Liver (tissue), 8 donors: ENCODE measurements at regions not wholly inside any gene's neighbourhood (a gene's known extent, or its start where the extent isn't known, plus 50 kb on each side); places are given as distances from the start of the nearest gene placed in this dataset.

ENCODE experiments used
- DNase-seq: peaks from one replicate; pipeline ENCODE4 v3.0.0-alpha.2; 2017; ENCODE audit warnings: low spot score
- H3K27ac ChIP-seq, 2 donors: one replicate each; pipeline ENCODE4 v1.7.0; 2013; ENCODE audit warnings: inconsistent platforms in 2 of 2, low read length in 2 of 2, control low read depth in 1 of 2, low read depth in 1 of 2, mild to moderate bottlenecking in 1 of 2
- H3K27me3 ChIP-seq, 4 donors: one replicate each; pipeline versions ENCODE4 v1.6.1 to v1.7.0; 2013; ENCODE audit warnings: low read length in 3 of 4, inconsistent platforms in 1 of 4, mild to moderate bottlenecking in 1 of 4, moderate library complexity in 1 of 4; ENCODE audit not compliant: control insufficient read depth in 4 of 4, insufficient read depth in 4 of 4
- H3K36me3 ChIP-seq, 4 donors: one replicate each; pipeline versions ENCODE4 v1.6.1 to v1.7.0; 2013; ENCODE audit warnings: low read length in 3 of 4, mild to moderate bottlenecking in 3 of 4, low read depth in 1 of 4, moderate library complexity in 1 of 4; ENCODE audit not compliant: control insufficient read depth in 4 of 4, insufficient read depth in 3 of 4
- H3K4me1 ChIP-seq, 4 donors: one replicate each; pipeline versions ENCODE4 v1.6.1 to v1.7.0; 2013; ENCODE audit warnings: low read length in 3 of 4, mild to moderate bottlenecking in 3 of 4, moderate library complexity in 1 of 4; ENCODE audit not compliant: control insufficient read depth in 4 of 4, insufficient read depth in 4 of 4
- H3K4me3 ChIP-seq, 3 donors: one replicate each; pipeline versions ENCODE4 v1.6.1 to v1.7.0; 2013; ENCODE audit warnings: low read length in 3 of 3, control low read depth in 1 of 3, low read depth in 1 of 3, mild to moderate bottlenecking in 1 of 3
- H3K9ac ChIP-seq, 2 donors: one replicate each; pipeline ENCODE4 v1.7.0; 2013; ENCODE audit warnings: low read length in 2 of 2, mild to moderate bottlenecking in 2 of 2, moderate library complexity in 2 of 2, control low read depth in 1 of 2, low read depth in 1 of 2
- H3K9me3 ChIP-seq, 4 donors: one replicate each; pipeline versions ENCODE4 v1.6.1 to v1.7.0; 2013; ENCODE audit warnings: low read length in 3 of 4; ENCODE audit not compliant: control insufficient read depth in 4 of 4
- ATF3 ChIP-seq: IDR thresholded peaks from 2 replicates; pipeline ENCODE4 v1.6.1; 2016; ENCODE audit warnings: antibody characterized with exemption
- CTCF ChIP-seq: fragments of 150-350 bp; IDR thresholded peaks from 2 replicates; pipeline ENCODE4 v1.5.1; 2017; ENCODE audit warnings: improper control_type of control experiment, low read depth, low read length; ENCODE audit not compliant: missing input control
- EGR1 ChIP-seq, 2 donors: IDR thresholded peaks; 2 replicates each; pipeline ENCODE4 v1.6.1; 2016 to 2018; ENCODE audit warnings: antibody characterized with exemption in 2 of 2, low read depth in 2 of 2
- FOXA1 ChIP-seq: IDR thresholded peaks from 2 replicates; pipeline ENCODE4 v1.6.1; 2016; ENCODE audit warnings: antibody characterized with exemption
- FOXA2 ChIP-seq: IDR thresholded peaks from 2 replicates; pipeline ENCODE4 v1.6.1; 2016; ENCODE audit warnings: antibody characterized with exemption
- GABPA ChIP-seq, 2 donors: IDR thresholded peaks in 1 of 2; conservative IDR thresholded peaks in 1 of 2; 2 replicates each; pipeline ENCODE4 v1.6.1; 2016; ENCODE audit warnings: antibody characterized with exemption in 2 of 2, mild to moderate bottlenecking in 1 of 2, moderate library complexity in 1 of 2
- HNF4A ChIP-seq, 2 donors: conservative IDR thresholded peaks; 2 replicates each; pipeline ENCODE4 v1.6.1; 2016; ENCODE audit warnings: antibody characterized with exemption in 2 of 2, mild to moderate bottlenecking in 2 of 2
- HNF4G ChIP-seq: IDR thresholded peaks from 2 replicates; pipeline ENCODE4 v1.6.1; 2016; ENCODE audit warnings: antibody characterized with exemption
- JUND ChIP-seq, 2 donors: IDR thresholded peaks; 2 replicates each; pipeline ENCODE4 v1.6.1; 2016; ENCODE audit warnings: antibody characterized with exemption in 2 of 2
- MAX ChIP-seq: IDR thresholded peaks from 2 replicates; pipeline ENCODE4 v1.6.1; 2016; ENCODE audit warnings: antibody characterized with exemption
- NR2F2 ChIP-seq: IDR thresholded peaks from 2 replicates; pipeline ENCODE4 v1.6.1; 2016; ENCODE audit warnings: antibody characterized with exemption
- RAD21 ChIP-seq, 2 donors: IDR thresholded peaks; 2 replicates each; pipeline ENCODE4 v1.6.1; 2016; ENCODE audit warnings: antibody characterized with exemption in 2 of 2, mild to moderate bottlenecking in 2 of 2
- REST ChIP-seq: IDR thresholded peaks from 2 replicates; pipeline ENCODE4 v1.6.1; 2016; ENCODE audit warnings: antibody characterized with exemption, mild to moderate bottlenecking
- RXRA ChIP-seq, 2 donors: IDR thresholded peaks; 2 replicates each; pipeline ENCODE4 v1.6.1; 2017 to 2018; ENCODE audit warnings: antibody characterized with exemption in 2 of 2, mild to moderate bottlenecking in 1 of 2
- SP1 ChIP-seq: IDR thresholded peaks from 2 replicates; pipeline ENCODE4 v1.6.1; 2018; ENCODE audit warnings: antibody characterized with exemption, mild to moderate bottlenecking
- TAF1 ChIP-seq: conservative IDR thresholded peaks from 2 replicates; pipeline ENCODE4 v1.6.1; 2016; ENCODE audit warnings: antibody characterized with exemption, mild to moderate bottlenecking
- YY1 ChIP-seq: IDR thresholded peaks from 2 replicates; pipeline ENCODE4 v1.6.1; 2016; ENCODE audit warnings: antibody characterized with exemption, mild to moderate bottlenecking
- ZBTB33 ChIP-seq: IDR thresholded peaks from 2 replicates; pipeline ENCODE4 v1.6.1; 2016; ENCODE audit warnings: antibody characterized with exemption
- WGBS: extraction: QIAGEN DNeasy Blood & Tissue Kit; methylation state at CpG from one replicate; pipeline ENCODE4 v1.1.7; 2013; 5-methylcytosine and 5-hydroxymethylcytosine counted together
- donor health status: healthy.
- donor health status: healthy.
- donor health status: healthy.
- donor health status: healthy.
- donor health status: healthy.

GRCh38 chr5:44011518-44011917 lies 377.7 kb downstream of the FGF10 start:
- H3K4me1 ChIP-seq: no peaks in the 10 kb centered on the region
- no peak overlapping the region for H3K9ac ChIP-seq
- no peaks in the 10 kb centered on the region for H3K27me3 ChIP-seq
- no peak for DNase-seq
- TF ChIP-seq HNF4G (no peak), SP1 (no peak), RAD21 (IDR thresholded peaks at IDR 0.05) (no peak), ZBTB33 (no peak), EGR1 (IDR thresholded peaks at IDR 0.05; ENCODE audit: low read depth in 2 of 2) (no peak), CTCF (no peak), FOXA2 (no peak), JUND (IDR thresholded peaks at IDR 0.05) (no peak), NR2F2 (no peak), YY1 (no peak), FOXA1 (no peak), RXRA (IDR thresholded peaks at IDR 0.05) (no peak), GABPA (IDR thresholded peaks at IDR 0.05 in 1 of 2, conservative IDR thresholded peaks at IDR 0.05 in 1 of 2) (no peak), REST (no peak)
- no peaks in the 10 kb centered on the region for H3K36me3 ChIP-seq
- H3K27ac ChIP-seq: no peak overlapping the region
- 83% methylated on average over 2 of the region's 2 CpGs for WGBS
- no peak overlapping the region for H3K4me3 ChIP-seq
- H3K9me3 ChIP-seq: peaks cover 0 to 1% (median 0%) of the 10 kb centered on the region in 4 donors

- no peak overlapping the region for H3K9ac ChIP-seq
- no peaks in the 10 kb centered on the region for H3K27me3 ChIP-seq
- peak overlapping the region; percentile 54 to 73 for H3K27ac ChIP-seq
- no peaks in the 10 kb centered on the region for H3K9me3 ChIP-seq
- H3K36me3 ChIP-seq: no peaks in the 10 kb centered on the region
- no peak for DNase-seq
- H3K4me3 ChIP-seq: no peak overlapping the region
- H3K4me1 ChIP-seq: peaks cover 4 to 35% (median 31%) of the 10 kb centered on the region in 4 donors
- TF ChIP-seq ATF3 (peak; percentile 98), ZBTB33 (peak; percentile 80), FOXA2 (peak; percentile 97), JUND (IDR thresholded peaks at IDR 0.05) (peak; percentile 99 to 100), HNF4A (conservative IDR thresholded peaks at IDR 0.05) (peak; percentile 74 to 88), YY1 (peak; percentile 71), HNF4G (peak; percentile 24), RXRA (IDR thresholded peaks at IDR 0.05) (peak; percentile 77 to 91), TAF1 (no peak), RAD21 (IDR thresholded peaks at IDR 0.05) (peak; percentile 60 to 67), MAX (peak; percentile 75), NR2F2 (no peak), FOXA1 (peak; percentile 90), REST (peak; percentile 77), SP1 (peak; percentile 89), EGR1 (IDR thresholded peaks at IDR 0.05; ENCODE audit: low read depth in 2 of 2) (peak in 1 of 2 donors; percentile 63), GABPA (IDR thresholded peaks at IDR 0.05 in 1 of 2, conservative IDR thresholded peaks at IDR 0.05 in 1 of 2) (no peak)
These were observed 386.8 kb downstream of the FGF10 start for GRCh38 chr5:44002381-44002901.
